HL-60 (cell line): ENCODE measurements at regions not wholly inside any gene's neighbourhood (a gene's known extent, or its start where the extent isn't known, plus 50 kb on each side); places are given as distances from the start of the nearest gene placed in this dataset.

Source experiments
- DNase-seq, 2 experiments: peaks; one replicate each; pipeline ENCODE4 v3.0.0-alpha.2; 2010 to 2020; ENCODE audit warnings: low read depth in 1 of 2, low spot score in 1 of 2
- H3K27ac ChIP-seq: fragments of 250-450 bp; sonication (Bioruptor Pico); replicated peaks from 2 replicates; pipeline ENCODE4 v1.5.1; 2020; ENCODE audit warnings: mild to moderate bottlenecking, moderate library complexity
- H3K27me3 ChIP-seq: fragments of 250-450 bp; sonication (Bioruptor Pico); 2 replicates; pipeline ENCODE4 v1.5.1; 2021; ENCODE audit warnings: mild to moderate bottlenecking, moderate library complexity; ENCODE audit not compliant: insufficient read depth, poor library complexity, severe bottlenecking
- H3K4me3 ChIP-seq: replicated peaks from 2 replicates; pipeline ENCODE4 v1.5.1; 2011; ENCODE audit warnings: mild to moderate bottlenecking, control low read depth, low read length; ENCODE audit not compliant: insufficient read depth
- CTCF ChIP-seq: IDR thresholded peaks from one replicate; pipeline ENCODE4 v1.5.1; 2011; ENCODE audit warnings: low read length, control low read depth, inconsistent platforms; ENCODE audit not compliant: insufficient read depth
- GABPA ChIP-seq: IDR thresholded peaks from 2 replicates; pipeline ENCODE4 v1.6.1; 2012; ENCODE audit warnings: low read depth
- POLR2AphosphoS5 ChIP-seq: IDR thresholded peaks from 2 replicates; pipeline ENCODE4 v1.6.1; 2012; ENCODE audit warnings: low read depth
- REST ChIP-seq: IDR thresholded peaks from 2 replicates; pipeline ENCODE4 v1.6.1; 2012; ENCODE audit warnings: low read depth; ENCODE audit not compliant: insufficient replicate concordance
- SPI1 ChIP-seq: IDR thresholded peaks from 2 replicates; pipeline ENCODE4 v1.6.1; 2012; ENCODE audit warnings: low read depth, mild to moderate bottlenecking, borderline replicate concordance

DNA sequence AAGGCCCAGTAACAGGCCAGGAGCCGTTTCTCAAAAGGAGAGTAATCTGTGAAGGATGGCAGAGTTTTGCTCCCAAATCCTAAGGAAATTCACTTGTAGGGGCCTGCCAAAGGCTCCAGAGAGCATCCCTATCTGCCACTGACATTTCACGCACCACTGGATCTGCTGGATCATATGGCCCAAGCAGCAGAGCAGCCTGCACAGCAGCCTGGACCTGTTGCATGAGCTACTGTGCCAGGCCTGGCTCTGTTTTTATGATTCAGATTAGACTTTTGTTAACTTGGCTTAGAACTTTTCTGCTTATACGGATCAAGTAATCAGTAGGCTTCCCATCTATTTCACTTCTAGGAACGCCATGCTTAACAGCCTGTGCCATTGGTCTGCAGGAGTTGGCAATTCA, 70.7 kb downstream of the CHRD start:
- TF ChIP-seq SPI1 (no peak), POLR2AphosphoS5 (no peak), GABPA (no peak), CTCF (no peak), REST (no peak)
- DNase-seq, result no peak
- no peak overlapping the region for H3K4me3 ChIP-seq
- no peaks in the 10 kb centered on the region for H3K27me3 ChIP-seq
- no peak overlapping the region for H3K27ac ChIP-seq

DNA sequence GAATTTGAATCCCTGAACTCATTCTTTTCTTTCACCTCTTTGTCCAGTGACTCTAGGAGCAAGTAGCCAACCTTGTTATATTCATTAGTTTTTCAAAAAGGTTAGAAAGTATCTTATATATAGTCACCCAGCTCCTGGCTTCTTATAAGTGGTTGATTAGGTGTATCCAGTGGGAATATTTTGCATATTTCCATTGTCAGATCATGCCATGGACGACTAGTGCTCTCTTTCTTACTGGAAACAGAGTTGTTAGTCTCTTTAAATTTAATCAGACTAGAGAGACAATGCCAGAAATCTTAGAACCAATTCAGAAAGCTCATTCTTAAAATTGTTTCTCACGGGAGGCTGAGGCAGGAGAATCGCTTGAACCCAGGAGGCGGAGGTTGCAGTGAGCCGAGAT, 73.4 kb downstream of the CHRD start:
- Histone ChIP-seq H3K27ac (no peak overlapping the region), H3K4me3 (no peak overlapping the region), H3K27me3 (no peaks in the 10 kb centered on the region)
- no peak for TF ChIP-seq GABPA
- TF ChIP-seq POLR2AphosphoS5, result no peak
- TF ChIP-seq CTCF, result no peak
- TF ChIP-seq SPI1, result no peak
- TF ChIP-seq REST, result no peak
- no peak for DNase-seq

- DNase-seq, result no peak
- no peak overlapping the region for H3K4me3 ChIP-seq
- H3K27me3 ChIP-seq, result no peaks in the 10 kb centered on the region
- no peak for TF ChIP-seq SPI1
- TF ChIP-seq POLR2AphosphoS5, result no peak
- no peak overlapping the region for H3K27ac ChIP-seq
These were observed 76.1 kb downstream of the CHRD start for GRCh38 chr3:184455991-184456390.

DNA sequence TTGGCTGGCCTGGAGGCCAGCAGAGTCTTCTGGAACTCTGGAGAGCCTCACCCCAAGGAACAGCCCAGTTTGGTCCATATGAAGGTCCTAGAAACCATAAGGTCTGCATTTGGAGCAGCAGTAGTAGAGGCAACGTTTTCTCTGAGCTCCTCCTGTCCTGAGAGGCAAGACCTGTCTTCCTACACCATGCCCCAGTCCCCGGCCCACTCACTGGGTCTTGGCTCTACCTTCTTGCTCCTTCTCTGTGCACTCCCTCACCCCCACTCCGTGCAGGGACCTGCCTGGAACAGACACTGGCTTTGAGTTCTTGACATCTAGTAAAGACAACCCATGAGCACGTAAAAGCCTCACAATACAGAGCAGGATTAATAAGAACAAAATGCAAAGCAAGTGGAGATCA, 76.6 kb downstream of the CHRD start:
- H3K27me3 ChIP-seq, result no peaks in the 10 kb centered on the region

More for the DNA sequence above, 76.6 kb downstream of the CHRD start:
- TF ChIP-seq REST (no peak), POLR2AphosphoS5 (no peak), GABPA (no peak), SPI1 (no peak), CTCF (no peak)
- no peak for DNase-seq
- Histone ChIP-seq H3K27ac (no peak overlapping the region), H3K4me3 (no peak overlapping the region)
